ENCODE measurements at regions not wholly inside any gene's neighbourhood (a gene's known extent, or its start where the extent isn't known, plus 50 kb on each side); places are given as distances from the start of the nearest gene placed in this dataset.

GRCh38 chr1:192418552-192419285, 101.9 kb downstream of the RGS21 start:
- TF ChIP-seq CTCF (IDR thresholded peaks at IDR 0.05): no peak
- no peak for TF ChIP-seq EZH2 (IDR thresholded peaks at IDR 0.05; ENCODE audit: borderline replicate concordance, insufficient read depth, low read depth, low read length, poor library complexity, severe bottlenecking)

Measured in B cell (primary cell).